Panc1 (cell line): ENCODE measurements at regions not wholly inside any gene's neighbourhood (a gene's known extent, or its start where the extent isn't known, plus 50 kb on each side); places are given as distances from the start of the nearest gene placed in this dataset.

Experiments
- ATAC-seq: fragments of 200-7000 bp; cut with Tn5 transposase; 2 replicates; pipeline ENCODE4 v1.9.1; 2020; ENCODE audit warnings: mild to moderate bottlenecking, moderate library complexity
- BruUV-seq: library from RNA; stranded (reverse); fragments of 400-500 nt; replicated peaks from 2 replicates; lab custom pipeline; 2021; lab: Mats Ljungman, UMichigan
- CTCF ChIA-PET: fragments of 300-600 bp; sonication (Branson Sonifier 250); formaldehyde crosslinking; loops from one replicate; lab custom pipeline; 2022; ENCODE audit warnings: antibody characterized with exemption; lab: Charles Lee
- POLR2A ChIA-PET: fragments of 300-600 bp; sonication (Branson Sonifier 250); formaldehyde crosslinking; loops from one replicate; lab custom pipeline; 2022; ENCODE audit warnings: antibody characterized with exemption; lab: Charles Lee
- DNase-seq: peaks from one replicate; pipeline ENCODE4 v3.0.0-alpha.2; 2010; ENCODE audit warnings: low read depth, low spot score
- H3K27ac ChIP-seq: 2 replicates; pipeline ENCODE4 v1.5.1; 2011; ENCODE audit warnings: mild to moderate bottlenecking, low read length, inconsistent platforms
- H3K27me3 ChIP-seq: fragments of 200-500 bp; sonication (Bioruptor generic); 2 replicates; pipeline ENCODE4 v1.6.0; 2014; ENCODE audit warnings: low read length, inconsistent platforms; ENCODE audit not compliant: control insufficient read depth, insufficient read depth
- H3K36me3 ChIP-seq: fragments of 200-500 bp; sonication (Bioruptor generic); 2 replicates; pipeline ENCODE4 v1.5.1; 2014; ENCODE audit warnings: inconsistent platforms, mild to moderate bottlenecking, low read length, moderate library complexity; ENCODE audit not compliant: control insufficient read depth, insufficient read depth
- H3K4me1 ChIP-seq: 2 replicates; pipeline ENCODE4 v1.5.1; 2011; ENCODE audit warnings: inconsistent platforms, mild to moderate bottlenecking, low read length, moderate library complexity; ENCODE audit not compliant: control insufficient read depth, insufficient read depth
- H3K4me3 ChIP-seq, 2 experiments: 2 replicates each; pipeline ENCODE4 v1.5.1; 2011 to 2012; ENCODE audit warnings: low read depth in 2 of 2, low read length in 2 of 2, mild to moderate bottlenecking in 2 of 2, inconsistent platforms in 1 of 2, moderate library complexity in 1 of 2
- H3K9me3 ChIP-seq: fragments of 200-500 bp; sonication (Bioruptor generic); 2 replicates; pipeline ENCODE4 v1.5.1; 2014; ENCODE audit warnings: low read depth, mild to moderate bottlenecking, inconsistent platforms, low read length, moderate library complexity; ENCODE audit not compliant: control insufficient read depth, insufficient read depth
- CTCF ChIP-seq: fragments of 450-650 bp; IDR thresholded peaks from 2 replicates; pipeline ENCODE4 v1.5.1; 2017; ENCODE audit warnings: mild to moderate bottlenecking
- POLR2AphosphoS5 ChIP-seq: IDR thresholded peaks from 2 replicates; pipeline ENCODE4 v1.6.1; 2012; ENCODE audit warnings: mild to moderate bottlenecking, low read depth, low read length, moderate library complexity
- REST ChIP-seq, 2 experiments: IDR thresholded peaks; 2 replicates each; pipeline ENCODE4 v1.6.1; 2011 to 2012; ENCODE audit warnings: low read depth in 2 of 2, control low read depth in 1 of 2, low read length in 1 of 2, mild to moderate bottlenecking in 1 of 2, moderate library complexity in 1 of 2; ENCODE audit not compliant: insufficient read depth in 1 of 2
- SIN3A ChIP-seq: IDR thresholded peaks from 2 replicates; pipeline ENCODE4 v1.6.1; 2012; ENCODE audit warnings: low read depth, mild to moderate bottlenecking, low read length, moderate library complexity, borderline replicate concordance; ENCODE audit not compliant: insufficient read depth
- TCF7L2 ChIP-seq: IDR thresholded peaks from 2 replicates; pipeline ENCODE4 v1.6.1; 2011; ENCODE audit warnings: mild to moderate bottlenecking, low read depth, low read length, inconsistent platforms
- in situ Hi-C: cut with HindIII; loops from 2 replicates; pipeline ENCODE4 v1.10.0; 2016; ENCODE audit warnings: low sequenced_read_pairs, low pct_unique_long_range_greater_than_20kb
- intact Hi-C: fragments of 100-400 bp; cut with micrococcal nuclease; formaldehyde crosslinking; loops from one replicate; pipeline ENCODE4 v1.10.0; 2022; ENCODE audit not compliant: unreplicated experiment

- intact Hi-C loops (no loop called here), in situ Hi-C loops (no loop called here)
- H3K27me3 ChIP-seq: peaks cover 6% of the 10 kb centered on the region; the same call in 1 of the 2 replicates
- ATAC-seq (no peak), DNase-seq (no peak)
- POLR2A ChIA-PET: no interaction called here
- H3K4me1 ChIP-seq: no peaks in the 10 kb centered on the region
- TF ChIP-seq CTCF (no peak), TCF7L2 (no peak), POLR2AphosphoS5 (no peak), SIN3A (no peak), REST (IDR thresholded peaks at IDR 0.05; ENCODE audit: insufficient read depth in 1 of 2, low read depth in 2 of 2, low read length in 1 of 2) (no peak)
- CTCF ChIA-PET: no interaction called here
- no peak overlapping the region for H3K4me3 ChIP-seq
- H3K9me3 ChIP-seq: no peaks in the 10 kb centered on the region
- H3K36me3 ChIP-seq: no peaks in the 10 kb centered on the region
- no TSS peak for BruUV-seq
- H3K27ac ChIP-seq: no peak overlapping the region
Measured at GRCh38 chr6:1230281-1230680, 81.6 kb upstream of the FOXQ1 start.

GRCh38 chr6:1229808-1230207 lies 82.1 kb upstream of the FOXQ1 start:
- no peak for DNase-seq
- H3K27ac ChIP-seq: no peak overlapping the region
- H3K4me1 ChIP-seq: no peaks in the 10 kb centered on the region
- no TSS peak for BruUV-seq
- ChIA-PET CTCF (no interaction called here), POLR2A (no interaction called here)
- in situ Hi-C loops: no loop called here
- peaks cover 6% of the 10 kb centered on the region; the same call in 1 of the 2 replicates for H3K27me3 ChIP-seq
- H3K4me3 ChIP-seq: no peak overlapping the region
- H3K9me3 ChIP-seq: no peaks in the 10 kb centered on the region
- intact Hi-C loops: no loop called here
- no peaks in the 10 kb centered on the region for H3K36me3 ChIP-seq
- no peak for ATAC-seq
- TF ChIP-seq POLR2AphosphoS5 (no peak), TCF7L2 (no peak), CTCF (no peak), SIN3A (no peak), REST (IDR thresholded peaks at IDR 0.05; ENCODE audit: insufficient read depth in 1 of 2, low read depth in 2 of 2, low read length in 1 of 2) (no peak)
